Left lung (tissue), 4 donors: ENCODE measurements at regions not wholly inside any gene's neighbourhood (a gene's known extent, or its start where the extent isn't known, plus 50 kb on each side); places are given as distances from the start of the nearest gene placed in this dataset.

Experiments
- ATAC-seq: fragments of 200-7000 bp; cut with Tn5 transposase; one replicate; pipeline ENCODE4 v1.9.1; 2020; ENCODE audit warnings: moderate library complexity
- DNase-seq, 4 donors: peaks; one replicate each; pipeline ENCODE4 v3.0.0-alpha.2; 2013 to 2020
- H3K27ac ChIP-seq, 2 donors: fragments of 200-600 bp; sonication (generic) in 1 of 2; one replicate each; pipeline versions ENCODE4 v1.5.0 to v1.8.0; 2020 to 2021
- H3K27me3 ChIP-seq, 2 donors: fragments of 200-600 bp; sonication (generic) in 1 of 2; one replicate each; pipeline versions ENCODE4 v1.5.0 to v1.8.0; 2020 to 2021
- H3K36me3 ChIP-seq, 2 donors: fragments of 200-600 bp; sonication (generic) in 1 of 2; one replicate each; pipeline versions ENCODE4 v1.5.0 to v1.8.0; 2020 to 2021
- H3K4me1 ChIP-seq, 2 donors: fragments of 200-600 bp; one replicate each; pipeline ENCODE4 v1.8.0; 2021
- H3K4me3 ChIP-seq, 2 donors: fragments of 200-600 bp; sonication (generic) in 1 of 2; one replicate each; pipeline versions ENCODE4 v1.5.0 to v1.8.0; 2020 to 2021; ENCODE audit warnings: mild to moderate bottlenecking in 1 of 2
- H3K9me3 ChIP-seq, 2 donors: fragments of 200-600 bp; sonication (generic) in 1 of 2; one replicate each; pipeline versions ENCODE4 v1.5.0 to v1.8.0; 2020 to 2021
- CTCF ChIP-seq, 2 donors: fragments of 200-600 bp; sonication (generic) in 1 of 2; IDR thresholded peaks; one replicate each; pipeline versions ENCODE4 v1.5.0 to v1.8.0; 2021; ENCODE audit warnings: antibody characterized with exemption in 2 of 2
- intact Hi-C, 2 donors: fragments of 100-400 bp; cut with DNase I; formaldehyde crosslinking; loops; one replicate each; pipeline versions ENCODE4 v1.11.2 to v1.14.2; 2022
- donor health status: DM: no; HTN: yes; CAD: no.
- donor health status: DM: no; HTN: no; CAD: no.

GRCh38 chr16:26791169-26791568 lies 275.6 kb upstream of the C16orf82 start:
- ATAC-seq: no peak
- no peak overlapping the region for H3K4me3 ChIP-seq
- no peak for DNase-seq
- H3K9me3 ChIP-seq: no peaks in the 10 kb centered on the region
- no peak for TF ChIP-seq CTCF (IDR thresholded peaks at IDR 0.05)
- no peaks in the 10 kb centered on the region for H3K36me3 ChIP-seq
- no peaks in the 10 kb centered on the region for H3K4me1 ChIP-seq
- peaks cover 0 to 19% of the 10 kb centered on the region in 2 donors for H3K27me3 ChIP-seq
- no peak overlapping the region for H3K27ac ChIP-seq
- intact Hi-C loops: no loop called here

GRCh38 chr16:26795184-26795583 lies 271.5 kb upstream of the C16orf82 start:
- peaks cover 0 to 13% of the 10 kb centered on the region in 2 donors for H3K27me3 ChIP-seq
- ATAC-seq (no peak), DNase-seq (no peak)
- no peaks in the 10 kb centered on the region for H3K9me3 ChIP-seq
- H3K4me1 ChIP-seq: no peaks in the 10 kb centered on the region
- H3K27ac ChIP-seq: no peak overlapping the region
- intact Hi-C loops: loop anchor here in 1 of 2 donors (5.0 kb wide), 1 partner anchor 33 kb away; no protein-coding TSS in a partner anchor
- no peaks in the 10 kb centered on the region for H3K36me3 ChIP-seq
- H3K4me3 ChIP-seq: no peak overlapping the region
- no peak for TF ChIP-seq CTCF (IDR thresholded peaks at IDR 0.05)

- H3K9me3 ChIP-seq: no peaks in the 10 kb centered on the region
- intact Hi-C loops: no loop called here
- no peak for DNase-seq
- no peak for ATAC-seq
- no peak overlapping the region for H3K4me3 ChIP-seq
- no peaks in the 10 kb centered on the region for H3K4me1 ChIP-seq
- H3K27ac ChIP-seq: no peak overlapping the region
- H3K36me3 ChIP-seq: no peaks in the 10 kb centered on the region
- TF ChIP-seq CTCF (IDR thresholded peaks at IDR 0.05): no peak
- peaks cover 0 to 13% of the 10 kb centered on the region in 2 donors for H3K27me3 ChIP-seq
Measured at GRCh38 chr16:26801628-26802027, 265.1 kb upstream of the C16orf82 start.

GRCh38 chr16:26802440-26802839 lies 264.3 kb upstream of the C16orf82 start:
- Histone ChIP-seq H3K4me1 (no peaks in the 10 kb centered on the region), H3K9me3 (no peaks in the 10 kb centered on the region), H3K27me3 (peaks cover 0 to 13% of the 10 kb centered on the region in 2 donors), H3K27ac (no peak overlapping the region), H3K36me3 (no peaks in the 10 kb centered on the region), H3K4me3 (no peak overlapping the region)
- intact Hi-C loops: no loop called here
- no peak for TF ChIP-seq CTCF (IDR thresholded peaks at IDR 0.05)
- ATAC-seq (no peak), DNase-seq (no peak)

- Histone ChIP-seq H3K36me3 (no peaks in the 10 kb centered on the region), H3K27ac (no peak overlapping the region), H3K4me3 (no peak overlapping the region), H3K9me3 (no peaks in the 10 kb centered on the region), H3K27me3 (peaks cover 0 to 15% of the 10 kb centered on the region in 2 donors), H3K4me1 (no peaks in the 10 kb centered on the region)
- DNase-seq: no peak
- TF ChIP-seq CTCF (IDR thresholded peaks at IDR 0.05): no peak
- ATAC-seq: no peak
- intact Hi-C loops: no loop called here
Measured at GRCh38 chr16:26802965-26803364, 263.8 kb upstream of the C16orf82 start.
